Skeletal muscle satellite cell (primary cell): ENCODE measurements at regions not wholly inside any gene's neighbourhood (a gene's known extent, or its start where the extent isn't known, plus 50 kb on each side); places are given as distances from the start of the nearest gene placed in this dataset.

Experiments used
- H3K27me3 ChIP-seq: 2 replicates; pipeline ENCODE4 v1.7.0; 2013; ENCODE audit warnings: low read length; ENCODE audit not compliant: control insufficient read depth, insufficient read depth
- H3K36me3 ChIP-seq: 2 replicates; pipeline ENCODE4 v1.7.0; 2013; ENCODE audit warnings: mild to moderate bottlenecking, control low read depth, low read length; ENCODE audit not compliant: insufficient read depth
- H3K4me1 ChIP-seq: 2 replicates; pipeline ENCODE4 v1.7.0; 2013; ENCODE audit warnings: low read length; ENCODE audit not compliant: control insufficient read depth, insufficient read depth
- H3K4me2 ChIP-seq: 2 replicates; pipeline ENCODE4 v1.7.0; 2013; ENCODE audit warnings: mild to moderate bottlenecking, low read length
- H3K4me3 ChIP-seq: 2 replicates; pipeline ENCODE4 v1.7.0; 2013; ENCODE audit warnings: low read length
- H3K9ac ChIP-seq: 2 replicates; pipeline ENCODE4 v1.7.0; 2013; ENCODE audit warnings: mild to moderate bottlenecking, low read depth, low read length, moderate library complexity
- H3K9me3 ChIP-seq: replicated peaks from 2 replicates; pipeline ENCODE4 v1.7.0; 2013; ENCODE audit warnings: mild to moderate bottlenecking, control low read depth, low read length

DNA sequence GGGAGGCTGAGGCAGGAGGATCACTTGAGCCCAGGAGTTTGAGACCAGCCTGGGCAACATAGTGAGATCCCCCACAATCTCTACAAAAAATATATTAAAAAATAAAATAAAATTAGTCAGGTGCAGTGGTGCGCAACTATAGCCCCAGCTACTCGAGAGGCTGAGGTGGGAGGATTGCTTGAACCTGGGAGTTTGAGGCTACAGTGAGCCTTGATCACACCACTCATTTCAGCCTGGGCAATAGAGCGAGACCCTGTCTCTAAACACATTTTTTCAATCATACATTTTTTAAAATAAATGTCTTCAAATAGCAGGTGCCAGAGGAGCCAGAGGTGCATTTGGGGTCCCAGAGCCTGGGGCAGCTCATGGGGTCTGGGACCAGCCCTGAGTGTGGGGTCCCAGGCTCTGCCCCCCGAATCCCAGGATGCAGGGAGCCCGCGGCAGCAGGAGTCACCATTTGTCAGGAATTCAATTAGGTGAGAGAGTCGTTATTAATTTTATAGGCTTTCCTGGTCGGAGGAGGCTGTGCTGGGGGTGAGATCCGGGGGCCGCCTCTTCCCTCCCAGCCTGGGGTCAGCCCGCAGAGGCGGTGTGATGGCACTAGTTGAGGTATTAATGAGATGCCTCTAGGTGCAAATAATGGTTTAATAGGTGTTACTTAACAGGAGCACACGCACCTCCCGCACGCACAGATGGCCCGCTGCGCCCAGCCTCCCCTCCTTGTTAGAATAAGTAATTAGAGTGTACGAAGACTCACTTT, 78.3 kb downstream of the MICALL2 start:
- Histone ChIP-seq H3K4me1 (no peaks in the 10 kb centered on the region), H3K36me3 (no peaks in the 10 kb centered on the region), H3K4me2 (no peak overlapping the region), H3K4me3 (no peak overlapping the region), H3K27me3 (peaks cover 66% of the 10 kb centered on the region), H3K9ac (no peak overlapping the region), H3K9me3 (no peaks in the 10 kb centered on the region)

GRCh38 chr7:1382553-1383397, 76.5 kb downstream of the MICALL2 start:
- Histone ChIP-seq H3K4me3 (no peak overlapping the region), H3K9ac (no peak overlapping the region), H3K27me3 (peaks cover 61% of the 10 kb centered on the region), H3K36me3 (no peaks in the 10 kb centered on the region), H3K4me1 (no peaks in the 10 kb centered on the region), H3K9me3 (no peaks in the 10 kb centered on the region), H3K4me2 (no peak overlapping the region)

- H3K4me3 ChIP-seq, result no peak overlapping the region
- H3K36me3 ChIP-seq, result no peaks in the 10 kb centered on the region
- H3K4me2 ChIP-seq, result no peak overlapping the region
- H3K27me3 ChIP-seq, result peaks cover 66% of the 10 kb centered on the region
- no peaks in the 10 kb centered on the region for H3K4me1 ChIP-seq
- H3K9ac ChIP-seq, result no peak overlapping the region
- no peaks in the 10 kb centered on the region for H3K9me3 ChIP-seq
These were observed 75.7 kb downstream of the MICALL2 start for GRCh38 chr7:1383398-1384112.

DNA sequence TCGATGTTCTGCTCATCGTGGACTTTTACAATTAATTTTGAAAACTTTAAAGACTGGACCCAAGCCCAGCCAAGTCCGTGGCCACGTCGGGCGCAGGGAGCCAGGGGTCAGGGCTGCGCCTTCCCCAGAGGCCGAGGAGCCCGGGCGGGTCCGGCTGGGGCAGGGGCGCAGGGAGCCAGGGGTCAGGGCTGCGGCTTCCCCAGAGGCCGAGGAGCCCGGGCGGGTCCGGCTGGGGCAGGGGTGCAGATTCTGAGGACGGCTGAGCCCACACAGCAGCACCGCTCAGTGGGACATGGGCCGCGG, 75.2 kb downstream of the MICALL2 start:
- H3K9me3 ChIP-seq, result no peaks in the 10 kb centered on the region
- H3K27me3 ChIP-seq, result peaks cover 71% of the 10 kb centered on the region
- H3K9ac ChIP-seq, result no peak overlapping the region
- H3K36me3 ChIP-seq, result no peaks in the 10 kb centered on the region
- no peaks in the 10 kb centered on the region for H3K4me1 ChIP-seq
- H3K4me3 ChIP-seq, result no peak overlapping the region
- H3K4me2 ChIP-seq, result no peak overlapping the region
